ENCODE measurements at regions not wholly inside any gene's neighbourhood (a gene's known extent, or its start where the extent isn't known, plus 50 kb on each side); places are given as distances from the start of the nearest gene placed in this dataset.

DNA sequence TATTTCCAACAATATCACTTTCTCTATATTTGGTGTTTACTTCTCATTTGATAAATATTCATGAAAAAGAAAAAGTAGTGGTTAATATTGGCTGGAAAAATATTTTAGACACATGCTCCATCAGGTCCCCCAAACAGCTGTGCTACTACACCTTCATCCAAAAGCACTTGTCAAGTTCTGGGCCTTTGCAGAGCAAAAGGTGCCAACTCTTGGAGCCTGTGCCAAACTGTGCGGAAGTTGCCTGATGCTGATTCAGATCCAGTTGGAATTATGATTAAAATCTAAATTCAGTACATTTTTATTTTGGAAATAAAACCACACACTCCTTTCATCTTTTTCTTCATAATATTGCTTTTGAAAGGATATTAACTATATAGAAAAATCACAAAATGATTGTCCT is 1497.4 kb upstream of the CADM2 start:
- H3K27ac ChIP-seq = no peak overlapping the region
- WGBS, 2 donors = 75 to 80% methylated on average over 1 of the region's 1 CpG
- DNase-seq (no peak), FAIRE-seq (no peak), ATAC-seq (no peak)
- H3K27me3 ChIP-seq = no peaks in the 10 kb centered on the region
- H3K4me3 ChIP-seq = no peak overlapping the region
- H3K4me1 ChIP-seq = no peaks in the 10 kb centered on the region
- no peaks in the 10 kb centered on the region for H3K9me3 ChIP-seq
- no peaks in the 10 kb centered on the region for H3K36me3 ChIP-seq
- TF ChIP-seq, protein P1, sequence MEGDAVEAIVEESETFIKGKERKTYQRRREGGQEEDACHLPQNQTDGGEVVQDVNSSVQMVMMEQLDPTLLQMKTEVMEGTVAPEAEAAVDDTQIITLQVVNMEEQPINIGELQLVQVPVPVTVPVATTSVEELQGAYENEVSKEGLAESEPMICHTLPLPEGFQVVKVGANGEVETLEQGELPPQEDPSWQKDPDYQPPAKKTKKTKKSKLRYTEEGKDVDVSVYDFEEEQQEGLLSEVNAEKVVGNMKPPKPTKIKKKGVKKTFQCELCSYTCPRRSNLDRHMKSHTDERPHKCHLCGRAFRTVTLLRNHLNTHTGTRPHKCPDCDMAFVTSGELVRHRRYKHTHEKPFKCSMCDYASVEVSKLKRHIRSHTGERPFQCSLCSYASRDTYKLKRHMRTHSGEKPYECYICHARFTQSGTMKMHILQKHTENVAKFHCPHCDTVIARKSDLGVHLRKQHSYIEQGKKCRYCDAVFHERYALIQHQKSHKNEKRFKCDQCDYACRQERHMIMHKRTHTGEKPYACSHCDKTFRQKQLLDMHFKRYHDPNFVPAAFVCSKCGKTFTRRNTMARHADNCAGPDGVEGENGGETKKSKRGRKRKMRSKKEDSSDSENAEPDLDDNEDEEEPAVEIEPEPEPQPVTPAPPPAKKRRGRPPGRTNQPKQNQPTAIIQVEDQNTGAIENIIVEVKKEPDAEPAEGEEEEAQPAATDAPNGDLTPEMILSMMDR (IDR thresholded peaks at IDR 0.05) = no peak
- intact Hi-C loops (cut with DNase I) = no loop called here

DNA sequence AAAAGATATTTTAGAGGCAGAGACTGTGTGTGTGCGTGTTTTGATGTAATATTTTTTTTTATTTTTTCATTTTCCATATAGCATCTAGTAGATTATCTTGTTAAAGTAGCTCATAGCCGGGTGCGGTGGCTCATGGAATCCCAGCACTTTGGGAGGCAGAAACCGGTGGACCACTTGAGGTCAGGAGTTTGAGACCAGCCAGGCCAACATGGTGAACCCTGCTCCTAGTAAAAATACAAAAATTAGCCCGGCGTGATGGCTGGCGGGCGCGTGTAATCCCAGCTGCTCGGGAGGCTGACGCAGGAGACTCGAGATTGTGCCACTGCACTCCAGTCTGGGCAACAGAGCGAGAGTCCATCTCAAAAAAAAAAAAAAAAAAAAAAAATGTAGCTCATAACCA is 1481.2 kb upstream of the CADM2 start:
- H3K4me1 ChIP-seq = no peaks in the 10 kb centered on the region
- no peaks in the 10 kb centered on the region for H3K27me3 ChIP-seq
- ATAC-seq (no peak), DNase-seq (no peak), FAIRE-seq (no peak)
- H3K27ac ChIP-seq = no peak overlapping the region
- TF ChIP-seq, protein P1 (IDR thresholded peaks at IDR 0.05) = no peak
- no peaks in the 10 kb centered on the region for H3K9me3 ChIP-seq
- intact Hi-C loops (cut with DNase I) = no loop called here
- no peaks in the 10 kb centered on the region for H3K36me3 ChIP-seq
- no peak overlapping the region for H3K4me3 ChIP-seq
- WGBS, 2 donors = 78 to 85% methylated on average over 13 of the region's 13 CpGs

DNA sequence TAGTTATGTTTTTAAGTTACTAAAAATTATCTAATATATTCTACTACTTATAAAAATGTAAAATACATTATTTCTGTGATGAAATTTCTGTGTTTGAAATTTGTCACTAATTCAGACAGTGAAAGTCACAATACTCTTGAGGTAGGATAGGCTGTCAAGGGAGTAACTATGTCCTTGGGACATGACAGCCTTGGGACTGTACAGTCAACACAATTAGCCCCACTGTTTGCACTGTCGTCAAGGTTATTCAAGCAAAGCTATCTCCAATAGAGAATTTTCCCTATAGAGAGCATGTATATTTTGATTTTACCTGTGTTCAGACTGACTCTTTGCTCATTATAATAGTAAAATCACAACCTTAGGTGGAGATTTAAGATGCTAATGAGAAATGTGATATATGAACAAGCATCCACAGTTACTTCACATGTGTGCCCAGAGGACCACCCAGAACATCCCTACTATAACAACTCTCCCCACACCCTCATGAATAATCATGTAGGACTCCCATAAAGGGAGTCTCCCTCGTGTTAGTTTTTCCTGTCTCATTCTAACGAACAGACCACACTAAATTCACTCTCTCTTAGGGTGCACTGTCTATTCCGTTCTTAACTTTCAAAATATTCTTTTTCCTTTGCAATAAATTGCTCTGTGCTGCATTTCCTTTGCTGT is 1476.3 kb upstream of the CADM2 start:
- no peak for ATAC-seq
- H3K36me3 ChIP-seq = no peaks in the 10 kb centered on the region
- 49 to 53% methylated on average over 4 of the region's 4 CpGs for WGBS, 2 donors
- H3K9me3 ChIP-seq = no peaks in the 10 kb centered on the region
- intact Hi-C loops (cut with DNase I) = no loop called here
- DNase-seq = no peak
- H3K4me1 ChIP-seq = no peaks in the 10 kb centered on the region
- H3K27me3 ChIP-seq = no peaks in the 10 kb centered on the region
- H3K4me3 ChIP-seq = no peak overlapping the region
- no peak overlapping the region for H3K27ac ChIP-seq
- FAIRE-seq = no peak
- TF ChIP-seq, protein P1 (IDR thresholded peaks at IDR 0.05) = no peak

DNA sequence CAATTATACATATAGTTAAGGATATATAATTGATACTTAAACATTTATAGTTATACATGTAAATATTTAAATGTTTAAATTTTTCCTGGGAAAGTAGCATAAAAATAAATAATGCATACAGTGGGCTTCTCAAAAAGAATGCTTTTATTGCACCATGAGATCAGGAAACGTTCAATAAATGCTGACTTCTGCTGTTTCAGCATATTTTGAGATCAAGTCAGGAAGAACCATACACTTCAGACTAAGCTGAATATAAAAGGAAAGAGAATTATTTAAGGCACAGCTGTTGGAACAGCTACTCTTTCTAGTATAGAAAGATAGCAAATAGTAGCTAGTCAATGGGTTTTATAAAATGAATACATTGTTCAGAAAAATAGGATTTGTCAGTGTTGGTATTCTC is 1462.3 kb upstream of the CADM2 start:
- DNase-seq = no peak
- no peaks in the 10 kb centered on the region for H3K36me3 ChIP-seq
- intact Hi-C loops (cut with DNase I) = no loop called here
- TF ChIP-seq, protein P1 (IDR thresholded peaks at IDR 0.05) = no peak
- no peak for FAIRE-seq
- no peaks in the 10 kb centered on the region for H3K27me3 ChIP-seq
- H3K27ac ChIP-seq = no peak overlapping the region
- no peaks in the 10 kb centered on the region for H3K9me3 ChIP-seq
- no peak for ATAC-seq
- no peaks in the 10 kb centered on the region for H3K4me1 ChIP-seq
- no peak overlapping the region for H3K4me3 ChIP-seq
- 24 to 29% methylated on average over 1 of the region's 1 CpG for WGBS, 2 donors

DNA sequence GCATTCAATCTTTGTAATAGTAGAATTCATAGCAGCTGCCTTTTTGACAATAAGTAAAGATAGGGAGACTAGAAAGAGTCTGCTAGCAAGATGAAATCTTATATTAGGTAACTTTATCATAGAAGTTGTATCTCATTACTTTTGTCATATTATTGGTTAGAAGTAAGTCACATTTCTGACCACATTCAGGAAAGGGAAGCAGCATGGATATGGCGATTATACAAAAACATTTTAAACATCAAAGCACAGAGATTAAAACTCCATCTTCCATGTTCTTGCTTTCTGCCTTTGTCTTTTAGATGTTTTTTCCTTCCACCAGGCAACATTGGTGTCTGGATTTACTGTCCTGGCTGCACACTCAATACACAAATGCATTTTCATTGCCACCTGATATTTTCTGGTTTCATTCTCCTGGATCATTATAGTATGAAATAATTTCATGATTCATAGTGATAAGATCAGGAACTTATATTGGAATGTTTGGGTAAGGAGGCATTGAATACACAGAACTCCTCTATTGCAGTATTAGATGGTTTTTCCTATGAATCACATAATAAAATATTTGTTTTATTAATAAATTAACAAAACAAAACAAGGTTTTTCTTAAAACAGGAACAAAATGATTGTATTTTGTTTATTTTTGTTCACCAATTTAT is 1460.3 kb upstream of the CADM2 start:
- DNase-seq (no peak), FAIRE-seq (no peak), ATAC-seq (no peak)
- Histone ChIP-seq H3K27me3 (no peaks in the 10 kb centered on the region), H3K4me1 (no peaks in the 10 kb centered on the region), H3K36me3 (no peaks in the 10 kb centered on the region), H3K27ac (no peak overlapping the region), H3K4me3 (no peak overlapping the region), H3K9me3 (no peaks in the 10 kb centered on the region)
- 74 to 84% methylated on average over 1 of the region's 1 CpG for WGBS, 2 donors
- intact Hi-C loops (cut with DNase I) = no loop called here
- TF ChIP-seq, protein P1 (IDR thresholded peaks at IDR 0.05) = no peak

Data from pancreas (tissue), 10 donors.